ENCODE measurements at regions not wholly inside any gene's neighbourhood (a gene's known extent, or its start where the extent isn't known, plus 50 kb on each side); places are given as distances from the start of the nearest gene placed in this dataset.
"Not testable (repeated sequence)": the region's sequence is repeated elsewhere in the genome, so short reads cannot be mapped to it uniquely, and the experiment has no call there.

DNA sequence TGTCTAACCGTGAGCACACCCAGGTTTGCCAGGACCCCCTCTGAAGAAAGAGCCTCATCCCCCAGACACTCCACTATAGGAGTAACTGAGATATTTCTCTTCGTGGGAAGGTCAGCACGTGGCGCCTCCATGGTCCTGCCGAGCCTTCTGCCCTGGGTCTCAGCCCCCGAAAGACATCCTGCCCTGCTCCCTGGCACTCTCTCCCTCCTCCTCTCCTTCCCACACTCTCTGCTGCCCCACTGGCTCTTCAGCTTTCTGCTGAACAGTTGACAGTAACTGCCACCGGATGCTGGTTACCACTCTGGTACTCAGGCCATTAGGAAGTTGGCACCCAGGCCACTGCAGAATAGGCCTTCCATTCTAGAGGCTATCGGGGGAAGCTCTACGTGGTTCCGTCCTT lies 185.2 kb downstream of the UACA start:
- no peak for DNase-seq (ENCODE audit: low read depth in 4 of 4, low spot score in 3 of 4)

DNA sequence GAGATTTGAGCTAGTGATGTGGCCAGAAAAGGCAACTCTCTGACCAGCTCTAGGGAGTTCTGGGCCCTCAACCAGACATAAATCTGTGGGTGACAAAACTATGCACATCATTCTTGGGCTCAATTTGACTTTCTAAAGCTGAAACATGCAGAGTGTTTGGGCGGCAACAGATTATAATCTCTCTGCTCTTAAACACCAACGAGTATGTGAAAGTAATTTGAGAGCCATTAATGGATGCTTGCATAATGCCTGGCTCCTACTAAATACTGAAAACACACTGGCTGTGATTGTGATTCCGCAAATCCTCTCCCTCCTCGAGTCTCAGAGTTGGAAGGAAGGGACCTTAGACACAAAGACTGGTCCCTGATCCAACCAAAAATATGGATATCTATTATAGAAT lies 186.7 kb downstream of the UACA start:
- no peak for DNase-seq (ENCODE audit: low read depth in 4 of 4, low spot score in 3 of 4)

DNA sequence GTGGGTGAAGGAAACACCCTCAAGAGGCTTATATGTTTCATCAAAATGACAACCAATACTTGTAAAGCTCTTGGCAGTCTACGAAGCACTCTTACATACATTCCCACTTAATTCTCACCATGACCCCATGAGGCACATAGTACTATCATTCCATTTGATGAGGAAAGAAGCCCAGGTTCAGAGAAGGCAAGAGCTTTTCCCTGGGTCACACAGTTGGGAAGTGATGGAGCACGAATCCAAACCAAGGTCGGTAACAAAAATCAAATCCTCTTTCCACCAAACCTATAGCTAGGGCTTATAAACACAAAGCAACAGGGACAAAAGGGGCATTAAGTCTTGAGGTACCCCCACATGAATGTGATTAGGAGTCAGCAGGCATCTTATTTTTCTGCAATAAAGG lies 187.1 kb downstream of the UACA start:
- DNase-seq (ENCODE audit: low read depth in 4 of 4, low spot score in 3 of 4), result no peak

DNA sequence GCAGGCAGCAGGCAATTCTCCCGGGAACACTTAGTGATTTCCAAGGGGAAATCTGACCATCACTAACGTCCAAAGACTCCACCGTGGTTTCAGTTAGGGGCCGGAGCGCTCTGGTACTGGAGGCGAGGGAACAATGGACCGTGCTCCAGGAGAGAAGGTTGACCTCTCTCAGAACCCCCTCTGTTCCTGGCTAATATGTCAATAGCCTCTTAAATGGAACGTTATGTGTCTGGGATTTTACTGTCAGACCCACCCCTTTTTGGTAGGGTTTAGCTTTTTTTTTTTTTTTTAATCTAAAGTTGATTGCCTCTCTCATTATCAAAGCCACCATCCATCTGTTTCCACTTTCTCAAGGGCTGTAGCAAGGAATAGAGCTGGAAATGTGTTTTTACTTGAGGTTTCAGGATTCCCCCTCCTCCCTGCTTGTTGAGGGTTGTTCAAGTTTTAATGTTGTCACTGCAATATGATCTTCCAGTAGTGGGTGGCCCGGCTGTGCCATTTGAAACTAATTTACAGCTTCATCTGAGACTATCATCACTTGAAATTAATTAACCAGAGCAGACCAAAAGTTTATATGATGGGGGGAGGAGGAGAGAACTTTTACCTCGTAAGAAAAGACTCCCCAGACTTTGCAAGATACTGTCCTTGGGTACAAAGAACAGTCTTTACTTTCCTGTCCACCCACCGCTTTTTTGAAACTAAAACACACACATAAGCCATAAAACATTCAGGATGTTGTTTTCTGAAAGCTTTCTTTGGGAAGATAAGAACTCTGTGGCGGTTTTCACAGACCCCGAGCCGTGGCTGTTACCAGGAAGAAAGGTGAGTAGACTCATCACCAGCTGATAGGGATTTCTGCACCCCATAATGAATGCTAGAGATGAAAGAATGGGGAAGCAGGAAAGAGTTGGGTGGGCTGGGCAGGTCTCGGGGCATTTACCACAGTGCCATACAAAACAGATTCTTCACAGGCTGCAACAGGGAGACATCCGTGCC lies 187.8 kb downstream of the UACA start:
- peak in 1 of 4 donors; percentile 65 for DNase-seq (ENCODE audit: low read depth in 4 of 4, low spot score in 3 of 4)

DNA sequence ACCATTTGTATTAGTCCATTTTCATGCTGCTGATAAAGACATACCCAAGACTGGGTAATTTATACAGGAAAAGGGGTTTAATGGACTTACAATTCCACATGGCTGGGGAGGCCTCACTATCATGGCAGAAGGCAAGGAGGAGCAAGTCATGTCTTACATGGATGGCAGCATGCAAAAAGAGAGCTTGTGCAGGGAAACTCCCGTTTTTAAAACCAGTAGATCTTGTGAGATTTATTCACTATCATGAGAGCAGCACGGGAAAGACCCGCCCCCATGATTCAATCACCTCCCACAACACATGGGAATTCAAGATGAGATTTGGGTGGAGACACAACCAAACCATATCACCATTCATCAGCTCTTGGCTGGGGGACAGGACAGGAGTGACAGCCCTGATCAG lies 189.0 kb downstream of the UACA start:
- not testable (repeated sequence) for DNase-seq (ENCODE audit: low read depth in 4 of 4, low spot score in 3 of 4)

DNA sequence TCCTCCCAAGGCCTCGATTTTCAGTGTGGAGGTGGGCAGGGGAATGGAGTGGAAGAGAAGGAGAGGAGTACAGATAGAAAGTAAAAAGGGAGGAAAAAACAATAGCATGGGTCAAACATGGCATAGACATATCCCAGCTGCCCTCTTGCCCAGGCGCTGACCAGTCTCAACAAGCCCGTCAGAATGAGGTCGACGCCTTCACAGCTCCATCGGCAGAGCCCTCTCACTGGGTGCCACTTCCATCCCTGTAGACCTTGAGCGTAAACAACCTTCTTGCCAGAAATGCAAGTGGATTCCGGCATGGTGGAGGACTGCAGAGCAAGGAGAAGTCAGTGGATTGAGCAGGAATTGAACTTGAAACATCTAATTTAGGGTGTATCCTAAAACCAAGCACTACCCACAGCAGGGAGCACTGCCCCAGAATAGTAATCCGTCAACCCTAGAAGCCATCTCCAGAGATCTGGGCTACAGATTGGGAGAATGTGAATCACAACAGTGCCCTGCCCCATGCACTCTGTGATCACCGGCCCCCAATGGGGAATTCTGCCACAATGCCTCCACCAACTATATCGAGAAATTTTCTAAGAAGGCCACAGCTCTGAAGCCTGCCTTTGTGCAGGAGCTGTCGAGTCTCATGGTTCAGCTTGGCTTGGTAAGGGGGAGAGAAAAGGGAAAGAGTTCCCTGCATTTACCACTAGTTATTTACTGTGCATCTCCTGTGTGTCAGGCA lies 190.1 kb downstream of the UACA start:
- no peak for DNase-seq (ENCODE audit: low read depth in 4 of 4, low spot score in 3 of 4)

DNA sequence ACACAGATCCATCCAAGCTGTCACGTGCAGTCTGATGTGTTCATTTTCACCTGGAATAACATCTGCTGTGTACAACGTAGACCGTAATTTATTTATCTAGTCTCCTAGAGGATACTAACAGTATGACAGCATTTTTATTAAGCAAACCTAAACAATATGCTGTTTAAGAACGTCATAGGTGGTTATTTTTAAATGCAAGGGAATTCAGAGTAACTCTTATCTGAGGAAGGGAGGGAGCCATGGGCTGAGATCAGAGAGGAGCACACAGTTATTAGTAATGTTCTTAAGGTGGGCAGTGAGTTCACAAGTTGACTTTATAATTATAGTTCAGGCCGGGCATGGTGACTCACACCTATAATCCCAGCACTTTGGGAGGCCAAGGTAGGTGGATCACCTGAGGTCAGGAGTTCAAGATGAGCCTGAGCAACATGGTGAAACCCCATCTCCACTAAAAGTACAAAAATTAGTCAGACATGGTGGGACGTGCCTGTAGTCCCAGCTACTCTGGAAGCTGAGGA lies 193.6 kb downstream of the UACA start:
- no peak for DNase-seq (ENCODE audit: low read depth in 4 of 4, low spot score in 3 of 4)

DNA sequence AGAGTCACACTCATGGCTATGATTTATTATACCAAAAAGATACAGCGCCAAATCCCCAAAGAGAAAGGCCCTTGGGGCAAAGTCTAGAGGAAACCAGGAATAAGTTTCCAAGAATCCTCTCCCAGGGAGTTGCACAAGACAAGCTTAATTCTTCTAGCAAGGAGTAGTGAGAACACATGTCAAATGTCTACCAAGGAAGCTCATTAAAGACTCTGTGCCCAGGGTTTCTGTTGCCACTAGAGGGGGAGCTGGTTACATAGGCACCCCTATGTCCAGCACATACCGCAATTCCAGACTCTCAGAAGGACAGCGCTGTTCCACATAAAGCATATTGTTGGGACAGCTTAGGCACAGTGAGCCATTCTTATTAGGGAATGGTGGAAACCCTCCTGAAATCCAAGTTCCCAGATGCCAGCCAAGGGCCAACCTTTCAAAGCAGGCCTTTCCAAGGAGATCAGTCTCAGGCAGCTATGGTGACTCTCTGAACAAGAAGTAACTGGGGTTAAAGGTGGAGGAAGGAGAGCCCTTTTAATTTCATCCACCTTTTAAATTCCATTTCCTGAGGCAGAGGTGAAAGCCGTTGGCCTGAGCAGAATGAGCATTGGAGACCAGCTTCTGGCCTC lies 194.2 kb downstream of the UACA start:
- peak in 1 of 4 donors; percentile 44 for DNase-seq (ENCODE audit: low read depth in 4 of 4, low spot score in 3 of 4)

DNA sequence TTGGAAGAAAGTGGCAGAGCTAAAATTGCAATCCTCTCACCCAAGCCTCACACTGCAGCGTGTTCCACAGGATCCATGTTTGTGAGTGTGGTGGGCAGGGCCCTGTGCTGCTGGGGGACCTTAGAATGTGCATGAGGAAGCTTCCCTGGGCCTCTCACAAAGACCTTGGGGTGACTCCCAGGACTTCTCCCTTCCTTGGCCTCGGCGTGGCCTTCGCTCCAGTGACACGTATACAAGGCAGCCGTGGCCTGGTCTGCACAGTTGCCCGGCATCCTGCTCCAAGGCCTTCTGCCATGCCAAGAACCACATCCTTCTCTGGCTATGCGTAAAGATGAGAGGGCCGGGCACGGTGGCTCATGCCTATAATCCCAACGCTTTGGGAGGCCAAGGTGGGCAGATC lies 196.4 kb downstream of the UACA start:
- DNase-seq (ENCODE audit: low read depth in 4 of 4, low spot score in 3 of 4), result no peak

DNA sequence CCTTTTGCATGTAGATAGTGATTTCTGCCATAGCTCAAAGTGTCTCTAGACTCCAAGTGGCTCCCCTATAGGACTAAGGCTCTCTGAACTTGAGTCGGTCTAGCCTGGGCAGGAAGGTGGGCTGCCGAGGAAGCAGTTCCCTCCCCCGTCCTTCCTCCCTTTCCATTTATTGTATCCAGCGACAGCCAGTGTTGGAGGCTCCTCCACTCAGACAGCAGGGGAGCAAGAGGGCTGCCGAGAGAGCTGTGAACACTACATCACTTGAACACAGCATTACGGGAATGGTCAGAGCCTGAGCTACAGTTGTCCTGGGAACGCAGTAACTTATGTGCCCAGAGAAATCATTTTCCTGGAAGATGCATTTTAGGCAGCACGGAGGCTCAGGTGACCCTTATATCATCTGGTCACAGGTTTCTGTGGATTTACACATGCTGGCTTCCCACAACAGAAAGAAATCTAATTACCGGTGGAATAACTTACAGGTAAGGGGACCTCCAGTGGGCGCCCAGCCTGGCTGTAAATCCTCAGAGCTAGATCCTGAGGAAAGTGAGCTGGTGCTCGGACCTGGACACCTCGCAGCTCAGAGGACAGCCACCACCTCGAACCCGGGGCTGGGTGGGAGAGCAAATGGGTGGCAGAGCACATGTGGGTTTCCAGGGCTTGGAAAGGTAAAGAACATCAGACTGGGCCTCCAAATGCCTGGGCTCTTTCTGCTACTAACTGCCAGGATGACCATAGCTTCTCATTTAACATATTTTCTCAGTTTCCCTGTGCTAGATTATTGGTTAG lies 197.1 kb downstream of the UACA start:
- peak in 1 of 4 donors; percentile 53 for DNase-seq (ENCODE audit: low read depth in 4 of 4, low spot score in 3 of 4)

DNA sequence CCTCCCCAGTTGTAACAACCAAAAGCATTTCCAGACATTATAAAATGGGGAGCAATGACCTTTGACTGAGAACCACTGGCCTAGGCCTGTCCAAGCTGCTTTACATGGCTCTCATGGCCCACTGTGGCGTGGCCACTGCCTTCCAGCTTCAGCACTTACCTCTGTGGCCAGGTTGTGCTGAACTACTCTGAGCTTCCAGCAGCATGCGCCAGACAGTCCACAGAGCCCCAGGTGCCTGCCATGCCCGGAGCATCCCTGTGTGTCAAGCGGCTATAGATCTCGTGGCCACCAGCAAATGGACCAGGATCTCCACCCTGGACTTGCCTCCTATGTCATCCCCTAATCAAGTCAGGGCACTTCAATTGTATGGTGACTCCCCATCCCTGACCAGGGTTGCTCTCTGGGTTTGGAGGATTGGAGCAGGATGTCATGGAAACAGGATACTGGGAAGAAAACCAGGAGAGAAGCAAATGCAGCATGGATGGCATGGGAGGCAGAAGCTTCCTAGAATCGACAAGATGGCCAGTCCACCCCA lies 199.7 kb downstream of the UACA start:
- DNase-seq (ENCODE audit: low read depth in 4 of 4, low spot score in 3 of 4), result no peak

DNA sequence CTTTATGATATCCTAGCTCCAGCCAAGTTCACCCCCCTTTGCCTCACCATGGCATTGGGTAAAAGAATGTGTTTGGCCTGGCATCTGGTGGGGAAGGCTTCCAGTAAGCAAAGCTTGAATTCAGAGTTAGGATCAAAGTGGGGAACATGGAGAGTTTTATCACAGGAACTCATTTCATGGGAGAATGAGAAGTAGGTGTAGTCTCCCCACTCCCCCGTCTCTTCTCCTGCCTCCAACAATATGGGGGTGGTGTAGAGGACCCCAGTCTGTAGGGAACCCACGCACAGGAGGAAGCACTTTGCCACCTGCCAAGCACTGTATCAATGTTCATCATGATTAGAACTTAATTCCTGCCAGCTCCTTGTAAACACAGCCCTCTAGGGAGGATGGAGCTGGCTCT lies 200.5 kb downstream of the UACA start:
- no peak for DNase-seq (ENCODE audit: low read depth in 4 of 4, low spot score in 3 of 4)

DNA sequence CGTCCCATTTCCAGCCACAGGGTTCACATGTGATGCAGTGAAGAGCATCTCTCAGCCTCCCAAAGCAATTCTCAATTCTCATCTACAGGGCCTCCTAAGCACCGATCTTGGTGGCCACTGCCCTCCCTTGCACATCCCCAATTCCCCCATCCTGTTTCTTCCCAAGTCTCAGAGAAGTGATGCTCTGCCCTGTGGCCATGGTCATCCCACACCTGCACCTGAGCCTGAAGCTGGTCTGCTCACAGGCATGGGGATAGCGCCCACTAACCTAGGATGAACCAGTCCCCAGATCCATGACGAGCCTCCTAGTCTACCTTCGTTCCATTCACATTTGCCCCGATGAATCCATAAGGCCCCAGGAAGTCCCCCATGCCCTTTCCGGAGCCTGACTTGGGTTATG lies 201.5 kb downstream of the UACA start:
- DNase-seq (ENCODE audit: low read depth in 4 of 4, low spot score in 3 of 4), result no peak

DNA sequence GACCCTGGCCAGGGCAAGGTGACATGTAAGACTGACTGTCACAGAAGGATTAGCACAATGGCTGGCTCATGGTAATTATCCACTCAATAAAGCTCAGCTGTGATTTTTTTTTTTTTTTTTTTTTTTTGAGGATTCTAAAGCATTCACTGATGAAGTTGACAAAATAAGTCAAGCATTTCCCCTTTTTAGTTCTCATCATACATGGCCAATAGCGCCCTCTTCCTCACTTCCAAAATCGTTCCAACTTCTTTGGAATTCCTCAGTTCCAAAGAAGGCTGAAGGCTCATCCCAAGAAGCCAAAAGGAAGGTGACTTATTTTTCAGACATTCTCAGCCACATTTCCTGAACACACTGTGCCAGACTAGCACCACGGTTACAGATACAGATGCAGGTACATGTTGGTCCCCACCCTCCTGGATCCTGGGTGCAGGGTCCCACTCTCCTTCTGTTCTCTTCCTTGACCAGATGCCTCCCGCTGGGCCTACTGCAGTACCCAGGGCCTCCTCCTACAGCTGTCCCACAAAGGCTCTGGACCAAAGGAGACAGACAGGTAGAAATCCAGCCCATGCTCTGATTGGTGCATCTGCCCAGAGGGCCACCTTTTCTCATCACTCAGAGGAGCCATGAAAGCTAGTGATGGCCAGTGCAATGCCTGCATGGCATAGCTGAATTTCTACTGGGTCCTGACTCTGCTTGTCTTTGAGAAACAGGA lies 202.6 kb downstream of the UACA start:
- DNase-seq (ENCODE audit: low read depth in 4 of 4, low spot score in 3 of 4), result no peak

DNA sequence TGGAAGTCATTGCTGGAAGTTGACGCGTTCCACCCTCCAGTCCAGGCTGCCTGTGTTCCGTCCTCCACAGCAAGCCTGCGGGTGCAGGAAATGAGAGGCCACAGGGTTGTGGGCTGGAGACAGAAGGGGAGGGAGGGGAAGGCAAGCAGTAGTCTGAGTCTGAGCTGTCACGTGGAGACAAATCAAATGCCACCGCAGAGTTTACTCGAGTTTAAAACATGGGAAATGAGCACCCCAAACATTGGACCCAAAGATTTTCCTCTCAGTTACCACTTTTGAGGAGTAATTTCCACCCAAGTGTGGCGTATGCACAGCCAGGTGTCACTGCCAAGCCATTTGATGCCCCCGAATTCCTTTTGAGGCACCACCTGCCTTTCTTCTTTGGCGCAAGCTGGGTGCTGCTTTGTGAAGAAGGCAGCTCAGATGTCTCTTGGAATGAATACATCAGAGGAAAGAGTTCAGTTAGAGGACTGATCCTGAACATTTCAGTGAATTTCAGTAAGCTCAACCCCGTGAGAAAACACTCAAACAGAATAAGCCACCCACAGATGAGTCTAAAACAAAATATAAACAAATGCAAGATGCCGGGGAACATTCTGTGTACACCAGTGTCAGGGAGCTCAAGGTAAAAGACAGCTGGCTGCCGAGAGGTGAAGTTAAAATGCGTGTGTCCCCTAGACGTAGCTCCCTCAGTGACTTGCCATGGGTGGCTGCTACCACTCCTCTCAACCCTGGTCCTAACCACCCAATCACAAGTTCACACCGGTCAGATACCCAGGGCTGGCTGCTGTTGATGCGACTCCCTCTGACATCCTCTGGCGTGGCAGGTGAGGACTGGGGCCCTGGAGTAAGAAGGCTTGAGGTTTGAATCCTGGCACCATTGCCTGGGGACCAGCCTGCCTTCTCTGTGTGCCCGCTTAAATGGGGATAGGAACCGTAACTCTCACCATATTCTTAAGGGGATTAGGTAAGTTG lies 203.8 kb downstream of the UACA start:
- peak in 2 of 4 donors; percentile 48 to 57 for DNase-seq (ENCODE audit: low read depth in 4 of 4, low spot score in 3 of 4)

DNA sequence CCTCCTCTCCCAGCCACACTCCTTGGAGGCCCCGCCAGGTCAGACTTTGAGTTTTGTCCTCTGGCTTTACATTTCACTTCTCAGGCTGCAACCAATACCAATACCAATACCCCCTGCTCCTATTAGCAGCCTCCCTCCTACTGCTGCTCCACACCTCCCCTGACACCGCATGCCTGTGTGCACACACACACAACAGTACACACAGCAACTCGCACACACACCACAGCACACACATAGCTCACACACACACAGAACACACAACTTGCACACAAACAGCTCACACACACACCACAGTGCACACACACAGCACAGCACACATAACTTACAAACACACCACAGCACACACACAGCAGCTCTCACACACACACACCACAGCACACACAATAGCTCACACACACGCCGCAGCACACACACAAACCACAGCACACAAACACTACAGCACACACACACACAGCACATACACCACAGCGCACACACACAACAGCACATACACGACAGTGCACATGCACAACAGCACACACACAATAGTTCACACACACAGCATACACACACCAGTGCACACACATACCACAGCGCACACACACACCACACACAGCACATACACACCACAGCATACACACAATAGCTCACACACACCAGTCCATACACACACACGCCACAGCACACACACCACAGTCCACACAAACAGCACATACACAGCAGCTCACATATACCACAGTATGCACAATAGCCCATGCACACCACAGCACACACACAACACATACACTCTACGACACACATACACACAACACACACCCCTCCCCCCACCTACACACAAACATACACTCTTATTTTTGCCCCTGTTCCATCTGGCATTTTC lies 204.7 kb downstream of the UACA start:
- DNase-seq (ENCODE audit: low read depth in 4 of 4, low spot score in 3 of 4), result no peak

DNA sequence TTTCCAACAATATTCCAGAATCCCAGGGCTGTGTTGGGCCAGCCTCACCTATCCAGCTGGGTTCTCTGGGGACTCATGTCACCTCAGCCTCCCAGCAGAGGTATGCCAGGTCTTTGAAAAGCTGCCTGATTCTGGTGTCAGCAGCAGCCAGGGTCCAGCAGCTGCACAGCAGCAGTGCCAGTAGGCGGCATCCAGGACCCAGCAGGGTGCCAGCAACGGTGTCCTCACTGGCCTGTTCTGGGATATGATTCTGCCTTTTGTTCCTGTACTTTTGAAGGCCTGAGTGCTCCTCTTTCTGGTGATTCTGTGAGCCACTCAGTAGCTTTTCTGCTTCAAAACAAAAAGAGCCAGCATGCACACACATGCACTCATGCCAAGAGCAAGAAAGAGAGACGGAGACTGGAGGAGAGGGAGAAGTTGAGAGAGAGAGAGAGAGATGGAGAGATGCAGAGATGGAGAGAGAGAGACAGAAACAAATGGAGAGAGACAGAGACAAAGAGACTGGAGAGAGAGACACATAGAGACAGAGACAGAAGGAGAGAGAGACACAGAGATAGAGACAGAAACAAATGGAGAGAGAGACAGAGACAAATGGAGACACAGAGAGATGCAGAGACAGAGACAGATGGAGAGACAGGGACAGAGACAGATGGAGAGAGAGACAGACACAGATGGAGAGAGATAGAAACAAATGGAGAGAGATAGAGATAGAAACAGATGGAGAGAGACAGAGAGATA lies 205.7 kb downstream of the UACA start:
- no peak for DNase-seq (ENCODE audit: low read depth in 4 of 4, low spot score in 3 of 4)

Measured in right renal pelvis (tissue), 4 donors.